Panc1 (cell line): ENCODE measurements at regions not wholly inside any gene's neighbourhood (a gene's known extent, or its start where the extent isn't known, plus 50 kb on each side); places are given as distances from the start of the nearest gene placed in this dataset.

Experiments
- ATAC-seq: fragments of 200-7000 bp; cut with Tn5 transposase; 2 replicates; pipeline ENCODE4 v1.9.1; 2020; ENCODE audit warnings: mild to moderate bottlenecking, moderate library complexity
- BruUV-seq: library from RNA; stranded (reverse); fragments of 400-500 nt; replicated peaks from 2 replicates; lab custom pipeline; 2021; lab: Mats Ljungman, UMichigan
- CTCF ChIA-PET: fragments of 300-600 bp; sonication (Branson Sonifier 250); formaldehyde crosslinking; loops from one replicate; lab custom pipeline; 2022; ENCODE audit warnings: antibody characterized with exemption; lab: Charles Lee
- POLR2A ChIA-PET: fragments of 300-600 bp; sonication (Branson Sonifier 250); formaldehyde crosslinking; loops from one replicate; lab custom pipeline; 2022; ENCODE audit warnings: antibody characterized with exemption; lab: Charles Lee
- DNase-seq: peaks from one replicate; pipeline ENCODE4 v3.0.0-alpha.2; 2010; ENCODE audit warnings: low read depth, low spot score
- H3K27ac ChIP-seq: 2 replicates; pipeline ENCODE4 v1.5.1; 2011; ENCODE audit warnings: mild to moderate bottlenecking, low read length, inconsistent platforms
- H3K27me3 ChIP-seq: fragments of 200-500 bp; sonication (Bioruptor generic); 2 replicates; pipeline ENCODE4 v1.6.0; 2014; ENCODE audit warnings: low read length, inconsistent platforms; ENCODE audit not compliant: control insufficient read depth, insufficient read depth
- H3K36me3 ChIP-seq: fragments of 200-500 bp; sonication (Bioruptor generic); 2 replicates; pipeline ENCODE4 v1.5.1; 2014; ENCODE audit warnings: inconsistent platforms, mild to moderate bottlenecking, low read length, moderate library complexity; ENCODE audit not compliant: control insufficient read depth, insufficient read depth
- H3K4me1 ChIP-seq: 2 replicates; pipeline ENCODE4 v1.5.1; 2011; ENCODE audit warnings: inconsistent platforms, mild to moderate bottlenecking, low read length, moderate library complexity; ENCODE audit not compliant: control insufficient read depth, insufficient read depth
- H3K4me3 ChIP-seq, 2 experiments: 2 replicates each; pipeline ENCODE4 v1.5.1; 2011 to 2012; ENCODE audit warnings: low read depth in 2 of 2, low read length in 2 of 2, mild to moderate bottlenecking in 2 of 2, inconsistent platforms in 1 of 2, moderate library complexity in 1 of 2
- H3K9me3 ChIP-seq: fragments of 200-500 bp; sonication (Bioruptor generic); 2 replicates; pipeline ENCODE4 v1.5.1; 2014; ENCODE audit warnings: low read depth, mild to moderate bottlenecking, inconsistent platforms, low read length, moderate library complexity; ENCODE audit not compliant: control insufficient read depth, insufficient read depth
- POLR2AphosphoS5 ChIP-seq: IDR thresholded peaks from 2 replicates; pipeline ENCODE4 v1.6.1; 2012; ENCODE audit warnings: mild to moderate bottlenecking, low read depth, low read length, moderate library complexity
- SIN3A ChIP-seq: IDR thresholded peaks from 2 replicates; pipeline ENCODE4 v1.6.1; 2012; ENCODE audit warnings: low read depth, mild to moderate bottlenecking, low read length, moderate library complexity, borderline replicate concordance; ENCODE audit not compliant: insufficient read depth
- TCF7L2 ChIP-seq: IDR thresholded peaks from 2 replicates; pipeline ENCODE4 v1.6.1; 2011; ENCODE audit warnings: mild to moderate bottlenecking, low read depth, low read length, inconsistent platforms
- in situ Hi-C: cut with HindIII; loops from 2 replicates; pipeline ENCODE4 v1.10.0; 2016; ENCODE audit warnings: low sequenced_read_pairs, low pct_unique_long_range_greater_than_20kb
- intact Hi-C: fragments of 100-400 bp; cut with micrococcal nuclease; formaldehyde crosslinking; loops from one replicate; pipeline ENCODE4 v1.10.0; 2022; ENCODE audit not compliant: unreplicated experiment
- TF ChIP-seq, protein P1 (sequence below), 2 experiments: IDR thresholded peaks; 2 replicates each; pipeline ENCODE4 v1.6.1; 2011 to 2012; ENCODE audit warnings: low read depth in 2 of 2, control low read depth in 1 of 2, low read length in 1 of 2, mild to moderate bottlenecking in 1 of 2, moderate library complexity in 1 of 2; ENCODE audit not compliant: insufficient read depth in 1 of 2
- TF ChIP-seq, protein P2 (sequence below): fragments of 450-650 bp; IDR thresholded peaks from 2 replicates; pipeline ENCODE4 v1.5.1; 2017; ENCODE audit warnings: mild to moderate bottlenecking

DNA sequence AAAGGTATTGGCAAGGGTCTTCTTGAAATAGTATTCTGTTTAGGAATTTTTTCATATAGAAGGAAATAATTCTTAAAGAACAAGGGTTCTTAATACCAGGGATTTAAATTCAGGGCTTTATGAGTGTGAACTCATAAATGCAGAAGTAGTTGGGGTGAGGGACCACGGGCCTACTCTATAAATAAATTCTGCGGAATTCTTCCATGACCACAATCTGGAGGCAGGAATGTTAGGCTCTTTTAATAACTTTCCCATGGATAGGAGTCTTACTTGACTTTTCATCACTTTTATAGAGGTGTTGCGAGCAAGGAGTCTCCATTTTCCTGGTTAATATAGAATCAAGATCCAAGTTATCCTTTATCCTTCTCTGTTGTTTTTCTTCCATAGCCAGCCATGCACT is 76.7 kb upstream of the SLC4A4 start:
- TF ChIP-seq SIN3A (no peak), POLR2AphosphoS5 (no peak), TCF7L2 (no peak)
- TF ChIP-seq, protein P1, sequence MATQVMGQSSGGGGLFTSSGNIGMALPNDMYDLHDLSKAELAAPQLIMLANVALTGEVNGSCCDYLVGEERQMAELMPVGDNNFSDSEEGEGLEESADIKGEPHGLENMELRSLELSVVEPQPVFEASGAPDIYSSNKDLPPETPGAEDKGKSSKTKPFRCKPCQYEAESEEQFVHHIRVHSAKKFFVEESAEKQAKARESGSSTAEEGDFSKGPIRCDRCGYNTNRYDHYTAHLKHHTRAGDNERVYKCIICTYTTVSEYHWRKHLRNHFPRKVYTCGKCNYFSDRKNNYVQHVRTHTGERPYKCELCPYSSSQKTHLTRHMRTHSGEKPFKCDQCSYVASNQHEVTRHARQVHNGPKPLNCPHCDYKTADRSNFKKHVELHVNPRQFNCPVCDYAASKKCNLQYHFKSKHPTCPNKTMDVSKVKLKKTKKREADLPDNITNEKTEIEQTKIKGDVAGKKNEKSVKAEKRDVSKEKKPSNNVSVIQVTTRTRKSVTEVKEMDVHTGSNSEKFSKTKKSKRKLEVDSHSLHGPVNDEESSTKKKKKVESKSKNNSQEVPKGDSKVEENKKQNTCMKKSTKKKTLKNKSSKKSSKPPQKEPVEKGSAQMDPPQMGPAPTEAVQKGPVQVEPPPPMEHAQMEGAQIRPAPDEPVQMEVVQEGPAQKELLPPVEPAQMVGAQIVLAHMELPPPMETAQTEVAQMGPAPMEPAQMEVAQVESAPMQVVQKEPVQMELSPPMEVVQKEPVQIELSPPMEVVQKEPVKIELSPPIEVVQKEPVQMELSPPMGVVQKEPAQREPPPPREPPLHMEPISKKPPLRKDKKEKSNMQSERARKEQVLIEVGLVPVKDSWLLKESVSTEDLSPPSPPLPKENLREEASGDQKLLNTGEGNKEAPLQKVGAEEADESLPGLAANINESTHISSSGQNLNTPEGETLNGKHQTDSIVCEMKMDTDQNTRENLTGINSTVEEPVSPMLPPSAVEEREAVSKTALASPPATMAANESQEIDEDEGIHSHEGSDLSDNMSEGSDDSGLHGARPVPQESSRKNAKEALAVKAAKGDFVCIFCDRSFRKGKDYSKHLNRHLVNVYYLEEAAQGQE (IDR thresholded peaks at IDR 0.05; ENCODE audit: insufficient read depth in 1 of 2, low read depth in 2 of 2, low read length in 1 of 2) = no peak
- TF ChIP-seq, protein P2, sequence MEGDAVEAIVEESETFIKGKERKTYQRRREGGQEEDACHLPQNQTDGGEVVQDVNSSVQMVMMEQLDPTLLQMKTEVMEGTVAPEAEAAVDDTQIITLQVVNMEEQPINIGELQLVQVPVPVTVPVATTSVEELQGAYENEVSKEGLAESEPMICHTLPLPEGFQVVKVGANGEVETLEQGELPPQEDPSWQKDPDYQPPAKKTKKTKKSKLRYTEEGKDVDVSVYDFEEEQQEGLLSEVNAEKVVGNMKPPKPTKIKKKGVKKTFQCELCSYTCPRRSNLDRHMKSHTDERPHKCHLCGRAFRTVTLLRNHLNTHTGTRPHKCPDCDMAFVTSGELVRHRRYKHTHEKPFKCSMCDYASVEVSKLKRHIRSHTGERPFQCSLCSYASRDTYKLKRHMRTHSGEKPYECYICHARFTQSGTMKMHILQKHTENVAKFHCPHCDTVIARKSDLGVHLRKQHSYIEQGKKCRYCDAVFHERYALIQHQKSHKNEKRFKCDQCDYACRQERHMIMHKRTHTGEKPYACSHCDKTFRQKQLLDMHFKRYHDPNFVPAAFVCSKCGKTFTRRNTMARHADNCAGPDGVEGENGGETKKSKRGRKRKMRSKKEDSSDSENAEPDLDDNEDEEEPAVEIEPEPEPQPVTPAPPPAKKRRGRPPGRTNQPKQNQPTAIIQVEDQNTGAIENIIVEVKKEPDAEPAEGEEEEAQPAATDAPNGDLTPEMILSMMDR = no peak
- Histone ChIP-seq H3K36me3 (no peaks in the 10 kb centered on the region), H3K4me1 (no peaks in the 10 kb centered on the region), H3K4me3 (no peak overlapping the region), H3K27ac (no peak overlapping the region), H3K9me3 (no peaks in the 10 kb centered on the region), H3K27me3 (no peaks in the 10 kb centered on the region)
- ATAC-seq = no peak
- DNase-seq = no peak
- ChIA-PET CTCF (no interaction called here), POLR2A (no interaction called here)
- in situ Hi-C loops (no loop called here), intact Hi-C loops (no loop called here)
- BruUV-seq = no TSS peak

DNA sequence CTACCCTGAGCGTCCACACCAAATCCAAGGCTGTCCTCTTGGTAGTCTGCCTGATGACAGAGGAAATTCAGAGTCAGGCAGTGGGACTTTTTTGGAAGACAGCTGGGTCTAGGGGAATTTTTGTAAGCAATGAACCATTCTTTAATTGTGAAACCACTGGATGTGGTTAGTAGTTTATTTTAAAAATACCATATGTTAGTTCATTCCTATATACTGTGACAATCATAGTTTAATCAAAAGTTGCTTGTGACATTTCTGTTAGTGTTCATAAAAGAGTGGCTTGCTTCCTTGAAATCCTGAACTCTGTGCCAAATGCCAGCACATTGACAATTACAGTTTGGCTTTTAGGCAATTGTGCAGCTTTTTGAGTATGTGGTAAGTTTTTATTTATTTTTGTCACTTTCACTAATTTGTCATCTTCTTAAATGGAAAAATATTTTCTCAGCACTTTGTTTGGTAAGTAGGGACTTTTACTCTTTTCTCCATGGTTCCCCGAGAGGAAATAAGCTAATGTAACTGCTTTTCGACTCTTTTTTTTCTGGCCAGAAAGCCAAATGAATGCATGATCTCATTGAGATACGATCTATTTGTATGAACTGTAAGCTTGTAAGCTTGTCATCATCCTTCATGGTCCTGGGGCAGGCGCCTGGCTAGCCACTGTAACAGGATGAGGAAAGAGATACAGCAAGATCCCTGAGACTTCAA is 72.6 kb upstream of the SLC4A4 start:
- intact Hi-C loops (no loop called here), in situ Hi-C loops (no loop called here)
- Histone ChIP-seq H3K4me1 (no peaks in the 10 kb centered on the region), H3K4me3 (no peak overlapping the region), H3K9me3 (no peaks in the 10 kb centered on the region), H3K27ac (no peak overlapping the region), H3K36me3 (no peaks in the 10 kb centered on the region), H3K27me3 (no peaks in the 10 kb centered on the region)
- CTCF ChIA-PET = no interaction called here
- POLR2A ChIA-PET = no interaction called here
- no TSS peak for BruUV-seq
- no peak for DNase-seq
- ATAC-seq = no peak
- TF ChIP-seq, protein P2 = no peak
- no peak for TF ChIP-seq TCF7L2
- TF ChIP-seq, protein P1 (IDR thresholded peaks at IDR 0.05; ENCODE audit: insufficient read depth in 1 of 2, low read depth in 2 of 2, low read length in 1 of 2) = no peak
- no peak for TF ChIP-seq POLR2AphosphoS5
- TF ChIP-seq SIN3A = no peak
